HG03469 (cell line): ENCODE measurements at regions not wholly inside any gene's neighbourhood (a gene's known extent, or its start where the extent isn't known, plus 50 kb on each side); places are given as distances from the start of the nearest gene placed in this dataset.
"Not testable (repeated sequence)": the region's sequence is repeated elsewhere in the genome, so short reads cannot be mapped to it uniquely, and the experiment has no call there.

Experiments used
- ATAC-seq: cut with Tn5 transposase; IDR thresholded peaks from one replicate; pipeline ENCODE4 v1.9.1; 2021; ENCODE audit warnings: mild to moderate bottlenecking, moderate library complexity, moderate number of reproducible peaks; ENCODE audit not compliant: unreplicated experiment

DNA sequence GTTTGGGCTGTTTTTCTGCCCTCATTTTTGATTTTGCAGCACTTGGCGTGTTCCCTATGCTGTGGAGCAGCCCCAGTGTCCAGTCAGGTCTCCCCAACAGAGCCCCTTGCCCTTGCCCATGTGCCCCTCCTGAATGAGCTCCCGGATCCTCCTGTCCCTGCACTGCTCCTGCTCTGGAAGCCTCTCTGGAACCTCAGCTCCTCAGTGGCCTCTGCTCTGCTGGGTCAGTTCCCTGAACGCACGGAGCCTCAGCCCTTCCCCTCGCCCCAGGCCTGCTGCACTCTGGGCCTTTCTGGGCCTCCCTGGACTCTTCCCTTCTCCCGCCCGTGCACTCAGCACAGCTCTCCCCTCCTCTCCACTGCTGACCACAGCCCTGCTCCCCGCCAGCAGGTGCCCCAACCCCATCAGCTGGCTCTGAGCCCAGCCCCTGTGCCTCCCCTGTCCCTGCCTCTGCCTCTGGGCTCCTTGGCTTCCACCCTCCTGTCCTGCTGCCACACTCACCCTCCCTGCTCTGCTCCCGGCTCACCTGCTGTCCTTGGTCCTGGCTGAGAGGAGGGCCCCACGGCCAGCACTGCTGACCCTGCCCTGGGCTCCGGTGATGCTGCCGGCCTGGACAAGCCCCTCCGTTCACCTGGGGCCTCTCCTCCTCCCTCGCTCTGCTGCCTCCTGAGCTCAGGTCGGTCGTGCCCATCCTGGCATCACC is 220.6 kb downstream of the TMEM121 start:
- ATAC-seq, result not testable (repeated sequence)

DNA sequence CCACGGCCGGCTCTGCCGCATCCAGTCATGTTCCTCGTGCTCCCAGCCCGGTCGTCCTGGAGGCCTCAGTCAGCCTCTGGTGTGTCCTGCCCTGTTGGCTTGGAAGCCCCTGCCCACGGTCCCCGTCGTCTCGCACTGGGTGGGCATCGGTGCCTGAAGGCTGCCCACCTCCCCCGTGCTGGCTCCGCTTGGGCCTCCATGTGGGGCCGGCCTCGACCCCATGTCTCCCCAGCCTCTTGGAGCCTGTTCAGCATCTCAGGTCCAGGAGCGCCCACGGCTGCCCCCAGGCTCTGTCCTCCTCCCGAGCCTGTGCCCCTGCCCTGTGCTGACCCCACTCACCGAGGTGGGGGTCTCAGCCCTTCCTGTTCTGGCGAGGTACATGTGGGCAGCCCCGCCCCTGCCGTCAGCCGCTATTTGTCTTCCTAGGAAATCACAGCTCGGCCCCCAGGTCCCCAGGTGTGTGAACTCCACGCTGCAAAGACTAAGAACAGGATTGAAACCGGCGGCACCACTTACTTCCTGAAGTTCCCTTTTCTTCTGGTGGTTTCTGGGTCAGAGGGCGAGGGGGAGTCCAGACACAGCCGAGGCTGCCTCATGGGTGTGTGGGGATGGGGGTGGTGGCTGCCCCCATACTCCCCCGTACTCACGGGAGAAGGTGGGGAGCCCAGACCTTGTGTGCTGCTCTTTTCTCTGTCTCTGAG is 221.3 kb downstream of the TMEM121 start:
- not testable (repeated sequence) for ATAC-seq

DNA sequence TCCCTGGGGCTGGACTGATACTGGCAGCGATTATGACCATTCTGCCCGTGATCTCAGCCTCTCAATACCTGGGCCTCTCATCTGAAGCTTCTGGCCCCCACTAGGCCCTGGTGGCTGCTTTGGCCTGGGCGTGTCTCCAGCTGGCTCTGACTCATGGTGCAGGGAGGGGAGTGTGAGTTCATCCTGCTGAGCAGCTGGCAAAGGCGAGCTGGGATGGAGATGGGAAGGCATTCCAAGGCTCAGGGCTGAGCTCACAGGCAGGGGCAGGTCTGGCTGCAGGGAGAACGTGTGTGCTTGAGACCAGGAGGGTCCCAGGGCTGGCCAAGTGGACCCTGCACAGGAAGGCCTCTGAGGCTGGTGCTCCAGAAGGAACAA is 221.8 kb downstream of the TMEM121 start:
- no peak for ATAC-seq

DNA sequence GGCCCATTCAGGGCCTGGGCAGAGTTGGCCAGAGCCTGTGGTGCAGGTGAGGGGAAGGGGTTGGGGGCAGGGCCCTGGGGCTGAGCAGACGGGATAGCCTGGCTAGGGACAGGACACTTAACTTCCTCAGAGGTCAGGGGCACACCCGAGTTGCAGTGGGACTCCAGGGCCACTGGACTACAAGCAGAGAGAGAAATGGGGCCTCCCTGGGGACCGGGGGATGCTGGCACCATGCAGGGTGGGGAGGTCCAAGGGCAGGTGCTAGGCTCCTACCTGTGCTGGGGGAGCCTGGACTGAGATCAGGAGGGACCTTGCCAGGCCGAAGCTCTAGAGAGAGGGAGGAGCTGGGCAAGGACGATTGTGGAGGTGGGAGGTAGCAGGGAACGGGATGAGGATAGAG is 222.3 kb downstream of the TMEM121 start:
- ATAC-seq, result not testable (repeated sequence)

DNA sequence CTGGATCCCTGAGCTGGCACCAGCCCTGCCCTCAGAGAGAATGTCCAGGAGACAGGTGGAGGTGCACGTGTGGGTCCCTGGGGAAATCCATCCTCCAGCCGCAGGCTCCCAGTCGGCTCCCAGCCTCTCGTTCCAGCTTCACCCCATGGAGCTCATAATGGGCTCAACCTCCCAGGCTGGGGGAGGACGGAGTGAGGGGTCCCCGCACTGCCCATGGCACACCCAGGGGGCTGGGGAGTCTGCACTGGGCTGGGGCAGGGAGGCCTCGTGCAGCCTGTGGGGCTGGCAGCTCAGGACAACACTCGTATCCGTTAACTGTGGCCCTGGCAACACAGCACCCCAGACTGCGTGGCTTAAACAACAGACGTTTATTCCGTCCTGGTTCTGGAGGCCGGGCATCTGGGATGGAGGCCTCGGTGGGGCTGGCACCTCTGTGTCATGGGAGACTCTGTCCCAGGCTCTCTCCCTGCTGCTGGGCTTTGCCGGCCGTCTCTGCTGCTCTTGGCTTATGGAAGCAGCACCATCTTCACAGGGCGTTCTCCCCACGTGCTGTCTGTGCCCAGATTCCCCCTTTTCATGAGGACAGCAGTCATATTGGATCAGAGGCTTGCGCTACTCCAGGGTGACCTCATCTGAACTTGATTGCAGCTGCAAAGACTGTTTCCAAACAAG is 223.6 kb downstream of the TMEM121 start:
- ATAC-seq, result not testable (repeated sequence)

DNA sequence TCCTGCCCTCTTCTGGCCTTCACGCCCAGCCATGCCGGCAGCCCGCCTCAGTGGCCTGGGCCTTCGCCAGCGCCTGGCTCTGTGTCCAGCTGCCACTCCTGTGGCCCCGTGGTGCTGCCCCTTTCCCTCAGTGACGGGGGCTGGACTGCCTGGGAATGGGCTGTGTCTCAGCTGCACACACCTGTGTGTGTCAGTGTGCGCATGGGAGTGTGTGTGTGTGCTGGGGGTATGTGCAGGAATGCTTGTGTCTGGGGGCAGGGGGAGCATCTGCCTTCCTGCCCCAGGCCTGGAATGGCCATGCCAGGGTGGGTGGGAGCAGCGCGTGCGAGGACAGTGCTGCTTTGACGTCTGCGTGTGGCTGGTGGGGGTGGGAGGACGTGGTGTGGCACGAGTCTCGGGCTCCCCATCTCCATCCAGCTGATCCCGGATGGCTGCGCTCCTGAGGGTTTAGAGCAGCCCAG is 224.9 kb downstream of the TMEM121 start:
- not testable (repeated sequence) for ATAC-seq

DNA sequence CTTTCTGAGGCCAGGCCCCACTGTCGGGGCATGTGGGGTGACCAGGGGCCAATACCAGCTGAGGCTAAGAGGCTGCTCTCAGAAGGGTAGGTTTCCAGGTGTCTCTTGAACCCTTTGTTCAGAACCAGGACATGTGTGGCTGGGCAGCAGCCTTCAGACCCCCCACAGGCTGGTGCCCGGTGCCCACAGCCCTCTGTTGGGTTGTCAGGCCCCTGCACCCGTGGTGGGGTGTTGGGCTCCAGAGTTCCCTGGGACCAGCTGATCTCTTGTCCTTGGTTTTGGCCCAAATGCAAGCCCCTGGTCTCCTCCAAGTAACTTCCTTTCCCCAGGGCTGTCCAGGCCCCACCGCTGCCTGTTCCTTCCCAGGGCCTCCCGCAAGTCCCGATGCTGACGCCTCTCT is 226.0 kb downstream of the TMEM121 start:
- ATAC-seq, result not testable (repeated sequence)

DNA sequence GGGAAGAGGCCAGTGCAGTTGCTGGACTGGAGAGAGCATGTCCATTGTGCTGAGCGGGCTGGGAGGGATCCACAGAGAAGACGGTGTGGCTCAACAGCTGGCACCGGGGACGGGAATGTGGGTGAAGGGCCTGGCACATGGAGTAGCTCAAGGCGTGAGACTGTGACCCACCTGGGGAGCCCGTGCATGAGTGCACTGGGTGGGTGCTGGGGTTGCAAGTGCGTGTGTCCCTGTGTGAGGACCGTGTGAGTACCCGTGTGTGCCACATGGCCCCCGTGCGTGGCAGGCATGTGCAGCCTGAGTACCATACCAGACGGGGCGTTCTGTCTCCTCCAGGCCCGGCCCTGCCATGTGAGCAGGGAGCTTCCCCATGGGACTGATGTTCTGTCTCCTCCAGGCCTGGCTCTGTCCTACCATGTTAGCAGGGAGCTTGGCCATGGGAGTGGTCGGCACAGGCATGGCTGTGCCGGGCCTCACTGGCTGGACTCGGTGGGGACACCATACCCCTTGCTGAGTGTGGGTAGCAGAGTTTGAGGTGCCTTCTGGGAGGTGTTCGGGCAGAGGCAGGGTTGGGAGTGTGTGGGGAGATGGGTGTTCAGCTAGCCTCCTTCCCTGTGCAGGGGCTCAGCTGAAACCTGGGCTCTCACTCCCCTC is 234.4 kb downstream of the TMEM121 start:
- no peak for ATAC-seq

DNA sequence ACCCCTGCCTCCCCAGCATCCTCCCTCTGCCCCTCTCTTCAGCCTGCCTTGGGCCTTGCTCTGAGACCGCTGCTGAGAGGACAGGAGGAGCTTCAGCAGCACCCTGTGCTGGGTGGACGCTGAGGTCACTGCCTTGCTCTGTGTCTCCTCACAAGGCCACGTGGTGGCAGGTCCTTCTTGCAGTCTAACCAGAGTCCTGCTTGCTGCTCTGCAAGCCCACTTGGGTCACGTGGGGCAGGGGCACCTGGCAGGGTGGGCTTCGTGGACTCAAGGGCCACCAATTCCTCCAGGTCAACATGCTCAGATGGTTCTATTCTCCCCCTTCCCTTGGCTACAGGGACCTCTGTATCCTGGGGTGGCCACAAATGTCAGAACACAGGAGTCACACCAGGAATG is 235.0 kb downstream of the TMEM121 start:
- ATAC-seq, result not testable (repeated sequence)

DNA sequence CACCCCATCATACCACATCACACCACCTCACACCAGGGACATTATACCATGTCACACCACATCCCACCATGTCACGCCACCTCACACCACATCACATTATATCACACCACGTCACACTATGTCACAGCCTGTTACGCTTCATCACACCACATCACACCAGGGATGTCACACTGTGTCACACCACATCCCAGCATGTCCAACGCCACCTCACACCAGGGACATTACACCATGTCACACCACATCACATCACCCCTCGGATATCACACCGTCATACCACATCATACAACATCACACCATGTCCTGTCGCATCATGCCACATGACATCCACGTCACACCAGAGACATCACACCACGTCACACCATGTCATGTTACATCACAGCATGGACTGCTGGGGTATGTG is 235.5 kb downstream of the TMEM121 start:
- no peak for ATAC-seq

DNA sequence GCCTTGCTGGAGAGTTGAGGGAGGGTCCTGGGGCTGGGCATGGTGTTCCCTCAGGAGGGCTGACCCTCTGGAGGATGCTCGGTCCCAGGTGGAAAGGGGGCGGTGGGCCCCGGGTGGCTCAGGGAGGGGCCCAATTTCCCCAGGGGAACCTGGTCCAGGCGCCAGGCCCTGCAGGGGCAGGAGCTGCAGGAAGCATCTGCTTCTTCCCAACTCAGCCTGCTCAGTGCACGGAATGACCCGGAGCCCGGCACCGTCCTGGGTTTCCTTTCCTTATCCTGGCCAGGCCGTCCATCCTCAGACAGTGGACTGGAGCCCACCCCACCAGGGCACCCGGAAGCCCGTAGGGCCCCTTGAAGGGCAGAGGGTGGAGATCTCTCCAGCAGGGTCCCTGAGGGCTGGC is 235.9 kb downstream of the TMEM121 start:
- ATAC-seq, result not testable (repeated sequence)

DNA sequence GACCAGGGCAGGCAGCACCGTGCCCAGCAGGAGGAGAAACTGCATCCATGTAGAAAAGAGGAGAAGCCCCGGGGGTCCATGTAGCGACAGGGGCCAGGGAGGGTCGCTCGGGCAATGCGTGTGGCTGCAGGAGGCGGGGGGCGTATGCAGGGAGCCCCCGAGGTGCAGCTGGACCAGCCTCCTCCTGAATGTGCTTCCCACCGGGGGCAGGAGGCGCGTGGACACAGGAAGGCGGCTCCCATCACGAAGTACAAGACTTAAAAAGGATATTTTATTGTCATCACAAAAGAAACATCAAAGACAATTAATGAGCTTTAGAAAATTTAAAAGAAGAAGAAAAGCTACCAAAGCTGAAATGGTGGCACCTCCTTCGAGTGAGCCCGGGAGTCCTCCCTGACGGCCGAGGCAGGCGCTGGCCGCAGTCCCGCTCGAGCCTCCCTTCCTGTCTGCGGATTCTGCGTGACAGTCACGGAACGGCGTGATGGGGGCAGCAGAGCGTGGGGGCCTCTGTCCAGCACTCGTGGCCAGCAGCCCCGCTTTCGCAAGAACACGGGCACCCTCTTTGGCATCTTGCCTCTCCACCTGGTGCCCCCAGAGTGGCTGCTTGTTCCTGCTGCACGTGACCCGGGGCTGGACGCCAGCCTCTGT is 238.0 kb downstream of the TMEM121 start:
- ATAC-seq, result not testable (repeated sequence)

DNA sequence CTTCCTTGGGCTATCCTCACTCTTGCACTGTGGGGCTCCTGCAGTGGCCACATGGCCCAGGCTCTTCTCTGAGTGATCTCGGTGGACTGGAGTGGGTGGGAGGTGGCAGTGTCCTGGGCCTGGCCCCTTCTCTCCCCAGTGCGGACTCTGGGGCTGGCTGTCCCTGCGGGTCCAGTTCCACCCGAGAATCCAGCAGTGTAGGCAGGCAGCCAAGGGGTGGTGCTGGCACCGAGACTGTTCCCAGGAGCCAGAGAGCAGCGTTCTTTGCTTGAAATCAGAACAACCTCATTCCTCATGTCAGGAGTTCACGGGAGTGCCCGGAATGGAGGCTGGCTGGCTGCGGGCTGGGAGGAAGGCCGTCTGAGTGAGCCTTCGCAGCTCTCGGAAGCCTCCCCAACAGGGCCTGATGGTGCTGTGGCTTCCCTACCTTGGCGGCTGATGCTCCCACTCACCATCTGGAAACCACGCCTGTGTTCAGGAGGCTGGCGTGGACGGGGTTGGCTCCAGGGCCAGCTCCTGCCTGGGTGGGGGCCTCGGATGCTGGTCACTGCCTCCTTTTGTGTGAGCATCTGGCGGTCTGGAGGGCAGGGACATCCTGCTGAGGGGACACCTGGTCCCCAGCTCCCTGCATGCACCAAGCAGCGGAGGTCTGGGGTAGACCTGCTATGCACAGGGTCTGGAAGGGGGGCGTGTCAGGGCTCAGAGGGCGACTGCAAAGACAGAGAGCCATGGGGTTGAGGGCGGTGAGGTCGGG is 238.9 kb downstream of the TMEM121 start:
- not testable (repeated sequence) for ATAC-seq

DNA sequence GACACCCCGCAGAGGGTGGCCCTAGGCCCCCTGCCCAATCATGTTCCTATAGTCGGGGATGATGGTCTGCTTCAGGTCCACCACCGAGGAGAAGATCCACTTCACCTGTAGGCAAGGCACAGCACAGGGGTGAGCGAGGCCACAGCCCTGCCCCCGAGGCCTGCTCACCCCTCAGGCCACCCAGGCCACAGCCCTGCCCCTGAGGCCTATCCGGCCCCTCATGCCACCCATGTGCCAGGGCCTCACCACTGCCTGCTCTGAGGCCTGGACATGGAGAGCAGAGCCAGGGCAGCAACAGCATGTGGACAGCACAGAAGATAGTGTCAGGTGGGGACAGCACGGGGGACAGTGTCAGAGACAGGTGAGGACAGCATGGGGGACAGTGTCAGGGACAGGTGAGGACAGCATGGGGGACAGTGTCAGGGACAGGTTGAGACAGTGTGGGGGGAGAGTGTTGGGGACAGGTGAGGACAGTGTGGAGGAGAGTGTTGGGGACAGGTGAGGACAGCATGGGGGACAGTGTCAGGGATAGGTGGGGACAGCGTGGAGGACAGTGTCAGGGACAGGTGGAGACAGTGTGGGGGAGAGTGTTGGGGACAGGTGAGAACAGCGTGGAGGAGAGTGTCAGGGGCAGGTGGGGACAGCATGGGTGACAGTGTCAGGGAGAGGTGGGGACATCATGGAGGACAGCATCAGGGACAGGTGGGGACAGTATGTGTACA is 239.7 kb downstream of the TMEM121 start:
- ATAC-seq, result no peak

DNA sequence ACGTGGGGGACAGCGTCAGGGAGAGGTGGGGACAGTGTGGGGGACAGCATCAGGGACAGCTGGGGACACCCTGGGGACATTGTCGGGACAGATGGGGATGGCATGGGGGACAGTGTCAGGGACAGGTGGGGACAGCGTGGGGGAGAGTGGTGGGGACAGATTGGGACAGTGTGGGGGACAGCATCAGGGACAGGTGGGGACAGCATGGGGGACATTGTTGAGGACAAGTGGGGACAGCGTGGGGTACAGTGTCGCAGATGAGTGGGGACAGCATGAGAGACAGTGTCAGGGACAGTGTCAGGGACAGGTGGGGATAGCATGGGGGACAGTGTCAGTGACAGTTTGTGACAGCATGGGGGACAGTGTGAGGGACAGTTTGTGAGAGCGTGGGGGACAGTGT is 240.9 kb downstream of the TMEM121 start:
- ATAC-seq, result no peak

DNA sequence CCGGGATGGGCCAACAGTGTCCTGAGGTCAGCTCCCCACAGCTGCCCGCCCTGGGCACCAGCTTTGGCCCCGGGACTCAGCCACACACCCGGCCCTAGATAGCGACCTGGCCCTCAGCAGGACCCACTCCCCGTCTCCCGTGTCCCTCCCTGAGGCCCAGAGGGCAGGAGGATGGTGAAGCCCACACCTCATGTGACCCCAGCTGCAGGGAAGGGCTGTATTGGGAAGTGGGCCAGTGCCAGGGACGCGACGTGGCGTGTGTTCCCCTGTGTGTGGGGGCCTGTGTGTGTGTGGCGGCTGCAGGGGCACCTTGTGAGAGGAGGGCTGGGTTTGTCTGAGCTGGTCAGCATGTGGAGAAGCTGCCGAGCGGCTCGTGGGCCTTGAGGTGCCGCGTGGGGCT is 241.7 kb downstream of the TMEM121 start:
- not testable (repeated sequence) for ATAC-seq

DNA sequence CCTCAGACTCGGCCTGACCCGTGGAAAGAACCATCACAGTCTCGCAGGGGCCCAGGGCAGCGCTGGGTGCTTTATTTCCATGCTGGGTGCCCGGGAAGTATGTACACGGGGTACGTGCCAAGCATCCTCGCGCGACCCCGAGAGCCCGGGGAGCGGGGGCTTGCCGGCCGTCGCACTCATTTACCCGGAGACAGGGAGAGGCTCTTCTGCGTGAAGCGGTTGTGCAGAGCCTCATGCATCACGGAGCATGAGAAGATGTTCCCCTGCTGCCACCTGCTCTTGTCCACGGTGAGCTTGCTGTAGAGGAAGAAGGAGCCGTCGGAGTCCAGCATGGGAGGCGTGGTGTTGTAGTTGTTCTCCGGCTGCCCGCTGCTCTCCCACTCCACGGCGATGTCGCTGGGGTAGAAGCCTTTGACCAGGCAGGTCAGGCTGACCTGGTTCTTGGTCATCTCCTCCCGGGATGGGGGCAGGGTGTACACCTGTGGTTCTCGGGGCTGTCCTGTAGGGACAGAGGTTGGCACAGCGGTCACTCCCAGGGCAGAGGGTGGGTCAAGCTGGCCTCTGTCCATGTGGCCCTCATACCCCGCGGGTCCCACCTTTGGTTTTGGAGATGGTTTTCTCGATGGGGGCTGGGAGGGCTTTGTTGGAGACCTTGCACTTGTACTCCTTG is 242.8 kb downstream of the TMEM121 start:
- ATAC-seq, result not testable (repeated sequence)

DNA sequence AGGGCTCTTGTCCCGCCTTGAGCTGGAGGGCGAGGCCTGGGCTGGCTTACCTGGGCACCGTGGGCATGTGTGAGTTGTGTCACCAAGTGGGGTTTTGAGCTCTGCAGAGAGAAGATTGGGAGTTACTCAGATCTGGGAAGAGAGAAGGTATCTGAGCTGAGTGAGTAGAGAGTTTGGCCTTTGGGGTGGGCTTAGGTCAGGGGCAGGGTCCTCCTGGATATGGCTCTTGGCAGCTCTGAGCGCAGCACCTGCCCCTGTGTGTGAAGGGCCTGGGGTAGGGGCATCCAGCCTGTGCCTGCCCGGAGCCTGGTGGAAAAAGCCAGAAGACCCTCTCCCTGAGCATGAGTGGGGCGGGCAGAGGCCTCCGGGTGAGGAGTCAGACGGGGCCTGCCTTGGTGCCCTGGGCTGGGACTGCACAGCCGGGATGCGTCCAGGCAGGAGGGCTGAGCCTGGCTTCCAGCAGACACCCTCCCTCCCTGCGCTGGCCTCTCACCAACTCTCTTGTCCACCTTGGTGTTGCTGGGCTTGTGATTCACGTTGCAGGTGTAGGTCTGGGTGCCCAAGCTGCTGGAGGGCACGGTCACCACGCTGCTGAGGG is 244.3 kb downstream of the TMEM121 start:
- ATAC-seq, result not testable (repeated sequence)
